K562 (cell line): ENCODE measurements at regions not wholly inside any gene's neighbourhood (a gene's known extent, or its start where the extent isn't known, plus 50 kb on each side); places are given as distances from the start of the nearest gene placed in this dataset.

Experiments
- ATAC-seq: fragments of 200-7000 bp; cut with Tn5 transposase; 3 replicates; pipeline ENCODE4 v1.9.1; 2020; ENCODE audit warnings: moderate library complexity
- BruUV-seq: library from RNA; stranded (reverse); fragments of 400-500 nt; replicated peaks from 2 replicates; lab custom pipeline; 2021; lab: Mats Ljungman, UMichigan
- CTCF ChIA-PET: fragments of 300-600 bp; formaldehyde crosslinking; extraction: SDS; loops from one replicate; lab custom pipeline; 2021; ENCODE audit warnings: low intra/inter-chr PET ratio; lab: Yijun Ruan, JAX
- POLR2A ChIA-PET: fragments of 300-600, 350-650 bp; sonication (Branson Sonifier 250); formaldehyde crosslinking; extraction: SDS; loops from one replicate; lab custom pipeline; 2021; ENCODE audit warnings: antibody characterized with exemption, inconsistent platforms; lab: Yijun Ruan, JAX
- DNase-seq, 4 experiments: peaks; one replicate each; pipeline versions ENCODE4 v3.0.0 to v3.0.0-alpha.2; 2011 to 2018; ENCODE audit warnings: low spot score in 3 of 4, mixed read lengths in 3 of 4; ENCODE audit errors: extremely low read depth in 1 of 4
- FAIRE-seq: peaks from 2 replicates; lab custom pipeline; 2011; peaks lifted over from hg19 to GRCh38; lab: Jason Lieb, UNC
- H2AFZ ChIP-seq: 2 replicates; pipeline ENCODE4 v1.6.0; 2011; ENCODE audit warnings: low read depth, low read length, control low read depth, inconsistent platforms
- H3K27ac ChIP-seq: fragments of 200-600 bp; 3 replicates; pipeline ENCODE4 v1.8.0; 2011; ENCODE audit warnings: low read depth, mild to moderate bottlenecking, control low read depth, inconsistent platforms, low read length, moderate library complexity, mixed read lengths; ENCODE audit errors: extremely low read depth
- H3K27me3 ChIP-seq, 2 experiments: fragments of 300-600 bp in 1 of 2; 2 replicates in 1 of 2; 3 replicates in 1 of 2; pipeline versions ENCODE4 v1.6.0 to v1.8.0; 2011; ENCODE audit warnings: inconsistent platforms in 2 of 2, low read length in 2 of 2, mild to moderate bottlenecking in 1 of 2, mixed read lengths in 1 of 2, moderate library complexity in 1 of 2; ENCODE audit not compliant: control insufficient read depth in 2 of 2, insufficient read depth in 2 of 2
- H3K36me3 ChIP-seq: fragments of 300-600 bp; 3 replicates; pipeline ENCODE4 v1.8.0; 2011; ENCODE audit warnings: mild to moderate bottlenecking, low read length, inconsistent platforms; ENCODE audit not compliant: control insufficient read depth, insufficient read depth
- H3K4me1 ChIP-seq, 2 experiments: fragments of 200-600 bp in 1 of 2; replicated peaks in 1 of 2; 2 replicates in 1 of 2; 3 replicates in 1 of 2; pipeline versions ENCODE4 v1.5.1 to v1.8.0; 2011; ENCODE audit warnings: inconsistent platforms in 2 of 2, low read length in 2 of 2, mild to moderate bottlenecking in 1 of 2, mixed read lengths in 1 of 2, moderate library complexity in 1 of 2; ENCODE audit not compliant: control insufficient read depth in 2 of 2, insufficient read depth in 2 of 2
- H3K4me2 ChIP-seq: 2 replicates; pipeline ENCODE4 v1.6.1; 2011; ENCODE audit warnings: low read length, control low read depth, inconsistent platforms, mixed read lengths; ENCODE audit not compliant: insufficient read depth
- H3K4me3 ChIP-seq: fragments of 200-600 bp; sonication (generic), shearing (Covaris generic); 2 replicates; pipeline ENCODE4 v1.5.1; 2016; ENCODE audit warnings: control low read depth, inconsistent platforms
- H3K79me2 ChIP-seq: fragments of 200-600 bp; 3 replicates; pipeline ENCODE4 v1.8.0; 2011; ENCODE audit warnings: low read length, inconsistent platforms; ENCODE audit not compliant: control insufficient read depth, insufficient read depth
- H3K9ac ChIP-seq, 2 experiments: 2 replicates each; pipeline versions ENCODE4 v1.6.0 to v1.6.1; 2011; ENCODE audit warnings: low read depth in 2 of 2, low read length in 2 of 2, control low read depth in 1 of 2, inconsistent platforms in 1 of 2, mild to moderate bottlenecking in 1 of 2, mixed read lengths in 1 of 2; ENCODE audit not compliant: insufficient read depth in 1 of 2
- H3K9me1 ChIP-seq: one replicate; pipeline ENCODE4 v1.6.0; 2011; ENCODE audit warnings: inconsistent platforms, mild to moderate bottlenecking, low read length, moderate library complexity; ENCODE audit not compliant: control insufficient read depth, insufficient read depth
- H3K9me3 ChIP-seq: replicated peaks from 2 replicates; pipeline ENCODE4 v1.5.1; 2011; ENCODE audit warnings: low read depth, low read length, inconsistent platforms; ENCODE audit not compliant: control insufficient read depth, insufficient read depth
- H4K20me1 ChIP-seq: replicated peaks from 2 replicates; pipeline ENCODE4 v1.6.1; 2011; ENCODE audit warnings: low read length, inconsistent platforms, mixed read lengths; ENCODE audit not compliant: control insufficient read depth, insufficient read depth
- ID3 ChIP-seq, 2 experiments: fragments of 250-450 bp in 1 of 2; fragments of 450-650 bp in 1 of 2; sonication (Bioruptor Pico) in 1 of 2; IDR thresholded peaks; 2 replicates each; pipeline versions ENCODE4 v1.6.1 to v1.8.0; 2016 to 2021; ENCODE audit warnings: mild to moderate bottlenecking in 2 of 2, moderate library complexity in 2 of 2, missing compliant biosample characterization in 1 of 2, missing genetic modification characterization in 1 of 2
- ILF3 ChIP-seq: fragments of 450-650 bp; IDR thresholded peaks from 2 replicates; pipeline ENCODE4 v1.6.1; 2018; ENCODE audit warnings: antibody characterized with exemption, mild to moderate bottlenecking, moderate library complexity, borderline replicate concordance
- KHSRP ChIP-seq: fragments of 450-650 bp; IDR thresholded peaks from 2 replicates; pipeline ENCODE4 v1.6.1; 2017
- LARP7 ChIP-seq: fragments of 450-650 bp; IDR thresholded peaks from 2 replicates; pipeline ENCODE4 v1.6.1; 2016
- MBD1 ChIP-seq: fragments of 250-450 bp; sonication (Bioruptor Pico); IDR thresholded peaks from 2 replicates; pipeline ENCODE4 v1.8.0; 2022; ENCODE audit warnings: inconsistent platforms
- NELFE ChIP-seq: IDR thresholded peaks from 2 replicates; pipeline ENCODE4 v1.6.1; 2011; ENCODE audit warnings: mild to moderate bottlenecking; ENCODE audit not compliant: insufficient read depth, insufficient read length
- PHB2 ChIP-seq: fragments of 450-650 bp; IDR thresholded peaks from 2 replicates; pipeline ENCODE4 v1.6.1; 2017; ENCODE audit warnings: low read depth
- RAD21 ChIP-seq, 2 experiments: fragments of 250-450 bp in 1 of 2; fragments of 450-650 bp in 1 of 2; sonication (Bioruptor Pico) in 1 of 2; formaldehyde crosslinking in 1 of 2; IDR thresholded peaks in 1 of 2; conservative IDR thresholded peaks in 1 of 2; 2 replicates each; pipeline versions ENCODE4 v1.4.0 to v1.8.0; 2020 to 2022; ENCODE audit warnings: mild to moderate bottlenecking in 2 of 2, moderate library complexity in 1 of 2
- SAFB2 ChIP-seq: fragments of 200-400 bp; formaldehyde crosslinking; IDR thresholded peaks from 2 replicates; pipeline ENCODE4 v1.6.1; 2018; ENCODE audit warnings: borderline replicate concordance, low read length, low read depth, moderate library complexity; ENCODE audit not compliant: severe bottlenecking
- SETDB1 ChIP-seq: IDR thresholded peaks from one replicate; pipeline ENCODE4 v1.6.1; 2012; ENCODE audit warnings: low read length, control low read depth, inconsistent platforms
- SMAD4 ChIP-seq: fragments of 250-450 bp; sonication (Bioruptor Pico); conservative IDR thresholded peaks from 2 replicates; pipeline ENCODE4 v1.8.0; 2021; ENCODE audit warnings: inconsistent platforms, mild to moderate bottlenecking, moderate library complexity
- TRIM24 ChIP-seq, 2 experiments: fragments of 450-650 bp; IDR thresholded peaks; 2 replicates each; pipeline ENCODE4 v1.6.1; 2016
- ZEB2 ChIP-seq: fragments of 450-650 bp; IDR thresholded peaks from 2 replicates; pipeline ENCODE4 v1.6.1; 2016
- ZNF134 ChIP-seq: fragments of 250-450 bp; sonication (Bioruptor Pico); conservative IDR thresholded peaks from 2 replicates; pipeline ENCODE4 v1.4.0; 2020
- ZNF444 ChIP-seq: fragments of 250-450 bp; sonication (Bioruptor Pico); IDR thresholded peaks from 2 replicates; pipeline ENCODE4 v1.4.0; 2020; ENCODE audit warnings: mild to moderate bottlenecking, moderate library complexity
- WGBS: fragments of 100-300 bp; shearing (Covaris generic); methylation state at CpG from one replicate; pipeline ENCODE4 v1.1.6; 2016; ENCODE audit warnings: low coverage, mixed read lengths; ENCODE audit not compliant: insufficient coverage; ENCODE audit errors: missing lambda C conversion rate; 5-methylcytosine and 5-hydroxymethylcytosine counted together
- in situ Hi-C: fragments of 300-500 bp; cut with MboI; formaldehyde crosslinking; loops from 4 replicates; pipeline ENCODE4 v1.15.0; 2018; ENCODE audit warnings: inconsistent platforms, mixed read lengths
- intact Hi-C: fragments of 100-400 bp; cut with micrococcal nuclease; formaldehyde crosslinking; loops from 2 replicates; pipeline ENCODE4 v1.14.2; 2022

DNA sequence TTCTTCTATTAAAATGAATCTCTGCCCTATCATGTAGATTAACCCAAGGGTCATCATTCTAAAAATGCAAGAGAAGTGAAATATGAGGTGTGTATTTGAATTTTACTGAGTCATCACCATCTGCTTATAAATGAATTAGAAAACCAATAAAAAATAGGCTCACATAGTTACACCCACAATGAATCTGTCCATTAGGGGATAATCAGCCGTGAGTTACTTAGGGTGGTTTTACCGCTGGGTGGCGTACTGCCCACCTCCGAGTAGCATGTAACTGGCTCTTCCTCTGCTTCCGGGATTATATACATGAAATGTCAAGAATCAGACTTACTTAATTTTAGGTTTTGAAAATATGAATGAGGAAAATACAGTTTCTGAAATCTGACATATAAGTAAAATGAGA is 332.9 kb upstream of the CCNG1 start:
- H3K4me1 ChIP-seq = no peaks in the 10 kb centered on the region
- WGBS = 1% methylated on average over 5 of the region's 5 CpGs
- no peak for ATAC-seq
- no peak overlapping the region for H3K4me3 ChIP-seq
- H3K79me2 ChIP-seq = no peaks in the 10 kb centered on the region
- no peak for FAIRE-seq
- H3K9ac ChIP-seq = no peak overlapping the region
- no peaks in the 10 kb centered on the region for H3K9me1 ChIP-seq
- intact Hi-C loops = no loop called here
- TF ChIP-seq ID3 (CRISPR knock-in tag; IDR thresholded peaks at IDR 0.05) (no peak), ID3 (tag; IDR thresholded peaks at IDR 0.05) (no peak), RAD21 (CRISPR knock-in tag; conservative IDR thresholded peaks at IDR 0.05 in 1 of 2, IDR thresholded peaks at IDR 0.05 in 1 of 2) (peak; percentile 33 to 53; a peak in 3 of 4 replicates)
- ChIA-PET POLR2A (no interaction called here), CTCF (no interaction called here)
- no TSS peak for BruUV-seq
- no peaks in the 10 kb centered on the region for H3K36me3 ChIP-seq
- in situ Hi-C loops = no loop called here
- H3K4me2 ChIP-seq = no peak overlapping the region
- H4K20me1 ChIP-seq = no peaks in the 10 kb centered on the region
- H3K27me3 ChIP-seq = no peaks in the 10 kb centered on the region
- H3K27ac ChIP-seq = no peak overlapping the region
- DNase-seq = peak in 1 of 4 experiments; percentile 0
- H3K9me3 ChIP-seq = no peaks in the 10 kb centered on the region; the same call in 1 of the 2 replicates
- H2AFZ ChIP-seq = no peak overlapping the region

DNA sequence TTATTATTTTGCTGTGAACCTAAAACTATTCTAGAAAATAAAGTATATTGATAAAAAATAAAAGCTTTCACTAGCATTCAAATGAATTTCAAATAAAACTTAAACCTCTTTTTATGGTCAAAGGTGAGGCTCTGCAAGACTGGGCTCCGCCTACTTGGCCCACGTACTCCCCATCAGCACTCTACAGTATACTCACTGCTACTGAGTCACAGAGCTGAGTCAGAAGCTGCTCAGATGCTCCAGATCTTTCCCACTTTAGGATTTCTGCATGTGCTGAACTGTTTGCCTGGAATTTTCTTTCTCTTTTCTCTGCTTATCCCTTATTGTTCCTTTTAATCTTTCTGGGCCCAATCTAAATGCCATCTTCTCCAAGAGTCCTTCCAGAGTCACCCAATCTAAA is 331.9 kb upstream of the CCNG1 start:
- no peak overlapping the region for H3K4me3 ChIP-seq
- no peak overlapping the region for H3K4me2 ChIP-seq
- no peaks in the 10 kb centered on the region for H3K9me1 ChIP-seq
- FAIRE-seq = no peak
- in situ Hi-C loops (no loop called here), intact Hi-C loops (no loop called here)
- H4K20me1 ChIP-seq = no peaks in the 10 kb centered on the region
- 3% methylated on average over 2 of the region's 2 CpGs for WGBS
- H3K27me3 ChIP-seq = no peaks in the 10 kb centered on the region
- no peak overlapping the region for H2AFZ ChIP-seq
- POLR2A ChIA-PET = no interaction called here
- ATAC-seq = no peak
- no peak overlapping the region for H3K9ac ChIP-seq
- no peaks in the 10 kb centered on the region for H3K4me1 ChIP-seq
- H3K9me3 ChIP-seq = no peaks in the 10 kb centered on the region; the same call in 1 of the 2 replicates
- H3K27ac ChIP-seq = no peak overlapping the region
- TF ChIP-seq SMAD4 (no peak), ZNF444 (CRISPR knock-in tag) (no peak), SAFB2 (no peak), PHB2 (no peak), MBD1 (CRISPR knock-in tag) (no peak), LARP7 (no peak), ZEB2 (no peak), KHSRP (no peak), SETDB1 (no peak), ZNF134 (CRISPR knock-in tag) (no peak), NELFE (no peak), TRIM24 (IDR thresholded peaks at IDR 0.05) (no peak), ILF3 (no peak)
- TF ChIP-seq, all 486 proteins: peak for 0
- CTCF ChIA-PET = no interaction called here
- no TSS peak for BruUV-seq
- Histone ChIP-seq H3K79me2 (no peaks in the 10 kb centered on the region), H3K36me3 (no peaks in the 10 kb centered on the region)
- no peak for DNase-seq
